ENCODE measurements at regions not wholly inside any gene's neighbourhood (a gene's known extent, or its start where the extent isn't known, plus 50 kb on each side); places are given as distances from the start of the nearest gene placed in this dataset.
"Not testable (repeated sequence)": the region's sequence is repeated elsewhere in the genome, so short reads cannot be mapped to it uniquely, and the experiment has no call there.

- peak in 1 of 2 experiments; percentile 39 for DNase-seq
These were observed 273.1 kb upstream of the ALCAM start for GRCh38 chr3:105093371-105094252.

GRCh38 chr3:105094588-105094987, 272.1 kb upstream of the ALCAM start:
- peak; percentile 89 to 90 for DNase-seq

DNA sequence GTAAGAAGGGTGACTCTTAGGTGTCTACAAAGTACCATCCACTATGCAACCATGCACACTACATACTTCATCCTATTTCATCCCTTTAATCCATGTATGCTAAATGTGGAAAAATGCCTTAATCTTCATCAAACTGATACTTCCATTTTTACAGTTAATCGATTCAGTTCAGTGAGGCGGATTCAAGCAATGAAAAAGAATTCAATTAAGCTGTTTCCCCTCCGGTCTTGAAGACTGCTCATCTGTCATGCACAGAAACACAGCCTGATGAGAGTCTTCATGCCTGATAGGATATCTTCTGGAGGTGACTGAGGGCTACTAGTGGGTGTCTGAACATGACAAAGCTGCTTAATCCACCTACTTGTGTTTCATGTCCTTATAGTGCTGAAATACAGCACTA, 270.6 kb upstream of the ALCAM start:
- DNase-seq = no peak

DNA sequence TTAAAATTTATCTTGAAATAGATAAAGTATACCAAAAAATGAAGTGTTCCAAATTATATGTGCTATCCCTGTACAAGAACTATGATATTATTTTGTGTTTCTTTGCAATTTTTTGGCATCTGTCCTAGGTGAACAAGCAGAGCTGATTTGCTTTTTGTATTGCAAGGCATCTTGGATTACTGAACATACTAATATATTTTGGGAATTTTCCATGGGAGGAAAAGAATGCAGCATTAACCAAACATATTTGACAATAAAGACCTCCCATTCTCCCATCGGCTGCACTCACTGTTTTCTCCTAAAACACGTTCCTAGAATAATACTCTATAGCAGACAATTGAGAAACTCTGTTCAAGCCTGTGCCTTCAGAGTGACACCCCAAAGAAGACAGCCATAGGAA, 265.1 kb upstream of the ALCAM start:
- DNase-seq = no peak

- no peak for DNase-seq
These were observed 263.6 kb upstream of the ALCAM start for GRCh38 chr3:105103139-105103538.

DNA sequence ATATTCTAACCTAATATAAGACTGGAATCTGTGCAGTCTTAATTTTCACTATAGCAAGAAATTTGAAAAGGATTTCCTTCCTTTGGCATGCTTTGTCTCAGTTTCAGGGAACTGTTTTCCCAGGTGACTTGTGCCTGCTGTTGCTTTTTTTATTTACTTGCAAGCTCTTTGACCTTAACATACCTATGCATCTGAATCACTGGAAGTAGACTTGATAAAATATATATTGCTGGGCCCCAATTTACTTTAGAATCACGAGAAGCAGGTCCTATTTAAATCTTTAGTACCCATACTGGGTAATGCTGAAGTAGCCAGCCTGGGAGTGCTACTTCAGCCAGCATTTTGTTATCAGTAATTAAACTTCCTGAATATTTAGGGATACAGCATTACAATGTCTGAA, 257.9 kb upstream of the ALCAM start:
- no peak for DNase-seq

- no peak for DNase-seq
These were observed 247.8 kb upstream of the ALCAM start for GRCh38 chr3:105118905-105119304.

GRCh38 chr3:105119801-105120340, 246.8 kb upstream of the ALCAM start:
- DNase-seq = peak; percentile 13 to 31

DNA sequence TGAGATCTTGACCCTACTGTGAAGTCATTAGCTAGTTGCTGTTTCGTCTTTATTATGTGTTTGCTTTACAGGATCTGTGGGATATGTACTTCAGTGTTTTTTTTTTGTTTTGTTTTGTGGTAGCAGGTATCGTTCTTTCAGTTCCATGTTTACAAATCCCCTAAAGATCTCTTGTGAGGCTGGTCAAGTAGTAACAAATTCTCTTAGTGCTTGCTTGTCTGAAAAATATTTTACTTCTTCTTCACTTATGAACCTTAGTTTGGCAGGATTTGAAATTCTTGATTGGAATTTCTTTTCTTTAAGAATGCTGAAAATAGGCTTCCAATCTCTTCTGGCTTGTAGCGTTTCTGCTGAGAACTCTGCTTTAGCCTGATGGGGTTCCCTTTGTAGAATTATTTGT, 235.8 kb upstream of the ALCAM start:
- no peak for DNase-seq

DNA sequence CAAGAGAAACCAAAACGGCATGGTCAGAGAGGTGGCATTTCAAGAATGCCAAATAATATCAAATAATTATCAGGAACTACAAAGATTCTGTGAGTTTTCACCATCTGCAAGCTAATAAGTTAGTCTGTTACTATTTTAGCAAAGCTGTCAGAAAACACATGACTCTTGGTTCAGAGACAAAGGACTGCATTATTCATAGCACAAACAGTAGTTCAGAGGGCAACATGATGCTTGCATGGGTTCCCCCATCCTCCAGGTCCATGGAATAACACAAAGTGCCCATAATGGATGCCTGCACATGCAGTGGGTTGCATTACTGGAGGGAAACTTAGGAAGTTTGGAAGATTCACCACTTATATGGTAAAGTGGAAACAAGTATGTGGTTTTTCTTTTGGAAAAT, 228.8 kb upstream of the ALCAM start:
- no peak for DNase-seq

- no peak for DNase-seq
These were observed 226.7 kb upstream of the ALCAM start for GRCh38 chr3:105139881-105140560.

DNA sequence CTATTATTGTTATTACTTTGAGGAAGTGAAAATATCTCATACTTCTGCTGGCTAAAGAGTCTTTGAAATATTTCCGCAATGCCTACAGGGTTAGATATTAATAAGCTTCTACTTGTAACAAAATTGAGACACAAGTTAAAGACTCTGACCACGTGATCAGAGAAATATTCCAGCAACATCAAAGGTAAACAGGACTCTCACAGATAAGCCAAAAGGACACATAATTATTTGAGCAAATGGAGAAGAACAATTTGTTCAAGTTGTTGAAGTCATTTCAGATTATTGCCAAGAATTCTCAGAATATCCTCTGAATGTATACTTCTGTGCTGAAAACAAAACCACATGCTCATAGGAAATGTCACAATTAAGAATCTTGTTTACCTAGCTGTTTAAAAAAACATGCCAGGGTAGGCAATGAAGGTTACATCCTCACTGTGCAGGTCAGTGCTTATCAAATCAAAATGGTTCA, 225.8 kb upstream of the ALCAM start:
- DNase-seq = no peak

DNA sequence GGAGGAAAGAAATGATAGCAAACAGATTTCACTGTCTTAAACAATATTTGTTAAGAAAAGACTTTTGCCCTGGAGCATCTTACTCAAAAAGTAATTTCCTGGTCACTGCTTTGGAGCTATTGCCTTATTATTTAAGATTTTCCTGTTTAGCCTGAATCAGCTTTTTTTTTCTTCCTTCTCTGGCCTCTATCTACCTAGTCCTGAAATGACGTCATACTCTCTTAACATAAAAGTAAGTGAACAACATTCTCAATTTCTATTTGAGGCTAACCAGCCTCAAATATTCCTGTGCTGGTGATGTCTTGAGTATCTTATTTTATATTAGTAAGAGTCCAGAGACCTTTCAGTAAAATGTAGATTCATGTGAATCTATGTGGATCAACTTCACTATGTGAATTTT, 221.9 kb upstream of the ALCAM start:
- DNase-seq = no peak

- no peak for DNase-seq
These were observed 221.2 kb upstream of the ALCAM start for GRCh38 chr3:105145511-105145910.

DNA sequence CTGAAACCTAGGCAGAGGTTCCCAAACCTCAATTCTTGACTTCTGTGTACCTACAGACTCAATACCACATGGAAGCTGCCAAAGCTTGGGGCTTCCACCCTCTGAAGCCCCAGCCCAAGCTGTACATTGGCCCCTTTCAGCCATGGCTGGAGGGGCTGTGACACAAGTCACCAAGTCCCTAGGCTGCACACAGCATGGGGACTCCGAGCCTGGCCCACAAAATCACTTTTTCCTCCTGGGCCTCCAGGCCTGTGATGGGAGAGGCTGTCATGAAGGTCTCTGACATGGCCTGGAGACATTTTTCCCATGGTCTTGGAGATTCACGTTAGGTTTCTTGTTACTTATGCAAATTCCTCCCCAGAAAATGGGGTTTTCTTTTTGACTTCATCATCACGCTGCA, 217.5 kb upstream of the ALCAM start:
- DNase-seq = not testable (repeated sequence)

DNA sequence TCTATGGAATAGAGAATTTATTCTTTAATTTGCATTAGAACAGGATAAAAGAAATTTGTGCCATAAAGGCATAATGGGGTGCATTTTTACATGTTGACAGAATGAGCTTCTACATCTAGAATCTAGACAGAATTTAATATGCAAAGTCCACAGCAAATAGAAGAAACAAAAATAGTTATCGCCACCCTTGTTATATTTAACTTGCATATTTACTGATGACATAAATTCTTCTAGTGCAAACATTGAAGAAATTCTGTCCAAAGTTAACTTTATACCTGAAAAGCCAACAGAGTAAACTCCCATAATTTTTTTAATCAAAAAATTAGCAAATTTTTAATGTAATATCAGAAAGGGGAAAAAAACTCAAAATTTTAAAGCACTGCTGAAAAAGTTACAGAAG, 213.7 kb upstream of the ALCAM start:
- DNase-seq = no peak

DNA sequence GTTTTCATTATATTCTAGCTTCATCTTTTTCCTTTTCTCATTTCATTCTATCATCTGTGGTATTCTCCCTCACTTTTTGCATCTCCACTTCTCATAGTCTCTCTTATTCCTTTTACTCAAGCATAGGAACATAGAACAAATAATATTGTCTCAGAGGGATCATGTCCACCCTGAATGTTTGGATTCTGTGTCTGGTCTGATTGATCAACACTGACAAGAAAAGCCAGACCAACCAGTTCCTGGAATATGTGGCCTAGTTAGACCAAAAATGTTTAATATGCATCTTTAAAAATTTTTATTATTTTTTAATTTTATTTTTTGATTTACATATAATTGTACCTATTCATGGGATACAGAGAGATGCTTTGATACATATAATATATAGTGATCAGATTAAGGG, 212.0 kb upstream of the ALCAM start:
- no peak for DNase-seq

GRCh38 chr3:105157067-105157765, 209.5 kb upstream of the ALCAM start:
- DNase-seq = no peak

DNA sequence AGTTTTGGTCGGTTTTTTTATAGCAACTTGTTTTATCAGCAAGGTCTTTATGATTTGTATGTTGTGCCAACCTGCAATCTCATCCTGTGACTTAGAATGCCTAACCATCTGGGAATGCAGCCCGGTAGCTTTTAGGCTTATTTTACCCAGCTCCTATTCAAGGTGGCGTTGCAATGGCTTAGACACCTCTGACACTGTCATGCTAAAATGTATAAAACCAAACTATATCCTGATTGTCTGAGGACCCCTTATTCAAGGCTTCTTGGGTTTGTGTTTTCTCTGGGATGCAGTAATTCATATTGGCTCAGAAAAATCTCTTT, 209.0 kb upstream of the ALCAM start:
- DNase-seq = no peak

DNA sequence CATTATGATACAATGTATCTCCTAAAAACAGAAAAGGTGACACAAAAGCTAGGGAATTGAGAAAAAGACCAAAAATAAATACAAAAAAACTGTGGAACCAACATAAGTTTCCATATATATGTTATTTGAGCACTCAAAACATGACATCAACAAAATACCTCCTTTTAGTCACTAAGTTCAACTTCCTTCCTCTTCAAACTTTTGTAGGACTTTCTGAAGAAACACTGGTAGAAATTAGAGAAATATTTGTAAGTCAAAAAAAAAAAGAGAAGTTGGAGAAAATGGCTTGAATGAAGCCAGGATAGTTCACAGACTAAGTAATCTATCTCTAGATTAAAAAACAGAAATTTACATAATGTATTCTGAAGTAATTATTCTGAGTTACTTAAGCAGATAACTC, 208.4 kb upstream of the ALCAM start:
- no peak for DNase-seq

DNA sequence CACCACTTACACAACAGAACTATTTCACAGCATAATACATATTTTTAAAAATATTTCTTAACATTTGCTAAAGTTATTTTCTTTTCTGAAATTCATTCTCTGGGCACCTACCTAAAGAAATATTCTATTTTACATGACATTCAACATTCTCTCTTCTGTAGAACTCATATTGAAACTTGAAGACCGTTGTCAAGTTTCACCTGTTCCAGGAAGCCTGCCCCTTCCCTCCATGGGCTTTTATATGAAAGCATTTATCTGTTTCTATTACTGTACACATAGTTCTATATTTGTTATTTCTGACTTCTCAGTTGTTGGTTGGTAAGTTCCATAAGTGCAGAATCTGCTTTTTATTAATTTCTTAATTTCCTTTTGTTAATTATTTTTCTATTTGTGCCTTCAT, 204.3 kb upstream of the ALCAM start:
- no peak for DNase-seq

GRCh38 chr3:105166893-105167292, 199.8 kb upstream of the ALCAM start:
- DNase-seq = no peak

DNA sequence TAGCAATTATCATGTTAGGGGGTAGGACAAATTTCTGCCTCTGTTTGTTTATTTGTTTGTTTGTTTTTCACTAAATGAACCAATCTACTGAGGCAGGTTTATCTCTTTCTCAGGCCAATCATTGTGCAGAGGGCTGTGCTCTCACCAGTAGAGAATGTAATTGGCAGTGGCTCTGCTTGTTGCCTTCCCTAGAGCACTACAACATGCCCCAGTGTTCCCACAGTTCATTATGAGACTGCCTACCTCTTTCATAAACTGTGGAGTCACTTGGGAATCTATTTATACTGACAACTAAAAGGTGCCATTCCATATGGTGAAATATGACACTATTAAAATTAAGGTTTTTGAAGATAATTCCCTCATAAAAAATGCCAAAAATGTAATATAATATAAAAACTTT, 196.3 kb upstream of the ALCAM start:
- no peak for DNase-seq

Measured in NCI-H526 (cell line).